Body of pancreas (tissue), 4 donors: ENCODE measurements at regions not wholly inside any gene's neighbourhood (a gene's known extent, or its start where the extent isn't known, plus 50 kb on each side); places are given as distances from the start of the nearest gene placed in this dataset.

ENCODE experiments used
- ATAC-seq: fragments of 150-250 bp; one replicate; pipeline ENCODE4 v1.9.1; 2016
- DNase-seq, 4 donors: peaks; one replicate each; pipeline ENCODE4 v3.0.0-alpha.2; 2019
- H3K27ac ChIP-seq, 4 donors: fragments of 200-600 bp; sonication (generic); 1 replicate in 3 of 4; 2 replicates in 1 of 4; pipeline versions ENCODE4 v1.5.1 to v1.6.1; 2016 to 2019; ENCODE audit warnings: mild to moderate bottlenecking in 1 of 4, mixed read lengths in 1 of 4, moderate library complexity in 1 of 4
- H3K27me3 ChIP-seq, 2 donors: fragments of 200-600 bp; sonication (generic); one replicate each; pipeline ENCODE4 v1.6.0; 2016; ENCODE audit warnings: mild to moderate bottlenecking in 1 of 2
- H3K36me3 ChIP-seq, 2 donors: fragments of 200-600 bp; sonication (generic); replicated peaks in 1 of 2; 2 replicates each; pipeline ENCODE4 v1.5.1; 2016; ENCODE audit warnings: low read depth in 2 of 2; ENCODE audit not compliant: insufficient read depth in 1 of 2
- H3K4me1 ChIP-seq: fragments of 200-600 bp; sonication (generic); one replicate; pipeline ENCODE4 v1.6.0; 2016
- H3K4me3 ChIP-seq, 2 donors: fragments of 200-600 bp; sonication (generic); 1 replicate in 1 of 2; 2 replicates in 1 of 2; pipeline ENCODE4 v1.5.1; 2016 to 2019
- H3K9me3 ChIP-seq, 3 donors: fragments of 200-600 bp; sonication (generic); 1 replicate in 2 of 3; 2 replicates in 1 of 3; pipeline ENCODE4 v1.5.1; 2016
- POLR2A ChIP-seq, 3 donors: fragments of 450-650 bp; IDR thresholded peaks; one replicate each; pipeline ENCODE4 v1.6.1; 2016; ENCODE audit warnings: antibody characterized with exemption in 3 of 3, mild to moderate bottlenecking in 2 of 3
- WGBS, 2 donors: methylation state at CpG; one replicate each; pipeline ENCODE4 v1.1.5; 2017; 5-methylcytosine and 5-hydroxymethylcytosine counted together
- intact Hi-C: fragments of 100-400 bp; cut with DNase I; formaldehyde crosslinking; loops from one replicate; pipeline ENCODE4 v1.15.1; 2023
- TF ChIP-seq, protein P1 (sequence below), 7 experiments: fragments of 450-650 bp in 4 of 7; fragments of 200-600 bp in 3 of 7; sonication (generic) in 3 of 7; IDR thresholded peaks; one replicate each; pipeline ENCODE4 v1.5.1; 2016 to 2019; ENCODE audit warnings: antibody characterized with exemption in 7 of 7

DNA sequence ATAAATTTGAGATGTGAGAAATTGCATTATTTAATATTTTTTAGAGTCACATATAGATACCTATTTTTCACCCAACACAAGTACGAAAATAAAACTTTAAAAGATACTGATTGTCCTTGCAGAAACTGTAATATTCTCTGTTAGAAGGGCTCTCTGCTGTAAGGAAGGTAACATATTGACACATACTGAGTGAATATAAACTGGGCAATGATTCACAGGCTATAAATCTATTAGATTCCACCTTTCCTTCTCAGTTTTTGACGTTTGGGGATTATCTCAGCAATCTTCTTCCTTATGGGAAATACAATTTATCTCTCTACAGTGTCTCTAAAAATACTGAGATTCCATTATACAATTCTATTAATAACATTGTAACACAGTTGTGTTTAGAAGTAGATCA is 229.1 kb upstream of the MAP2 start:
- no peaks in the 10 kb centered on the region for H3K9me3 ChIP-seq
- TF ChIP-seq, protein P1, sequence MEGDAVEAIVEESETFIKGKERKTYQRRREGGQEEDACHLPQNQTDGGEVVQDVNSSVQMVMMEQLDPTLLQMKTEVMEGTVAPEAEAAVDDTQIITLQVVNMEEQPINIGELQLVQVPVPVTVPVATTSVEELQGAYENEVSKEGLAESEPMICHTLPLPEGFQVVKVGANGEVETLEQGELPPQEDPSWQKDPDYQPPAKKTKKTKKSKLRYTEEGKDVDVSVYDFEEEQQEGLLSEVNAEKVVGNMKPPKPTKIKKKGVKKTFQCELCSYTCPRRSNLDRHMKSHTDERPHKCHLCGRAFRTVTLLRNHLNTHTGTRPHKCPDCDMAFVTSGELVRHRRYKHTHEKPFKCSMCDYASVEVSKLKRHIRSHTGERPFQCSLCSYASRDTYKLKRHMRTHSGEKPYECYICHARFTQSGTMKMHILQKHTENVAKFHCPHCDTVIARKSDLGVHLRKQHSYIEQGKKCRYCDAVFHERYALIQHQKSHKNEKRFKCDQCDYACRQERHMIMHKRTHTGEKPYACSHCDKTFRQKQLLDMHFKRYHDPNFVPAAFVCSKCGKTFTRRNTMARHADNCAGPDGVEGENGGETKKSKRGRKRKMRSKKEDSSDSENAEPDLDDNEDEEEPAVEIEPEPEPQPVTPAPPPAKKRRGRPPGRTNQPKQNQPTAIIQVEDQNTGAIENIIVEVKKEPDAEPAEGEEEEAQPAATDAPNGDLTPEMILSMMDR (IDR thresholded peaks at IDR 0.05), result no peak
- no peak for TF ChIP-seq POLR2A (IDR thresholded peaks at IDR 0.05)
- H3K4me1 ChIP-seq, result no peaks in the 10 kb centered on the region
- no peaks in the 10 kb centered on the region for H3K27me3 ChIP-seq
- DNase-seq, result no peak
- WGBS, 2 donors, result 58 to 61% methylated on average over 2 of the region's 2 CpGs
- intact Hi-C loops, result no loop called here
- no peak overlapping the region for H3K4me3 ChIP-seq
- no peak for ATAC-seq
- H3K36me3 ChIP-seq, result no peaks in the 10 kb centered on the region
- no peak overlapping the region for H3K27ac ChIP-seq

DNA sequence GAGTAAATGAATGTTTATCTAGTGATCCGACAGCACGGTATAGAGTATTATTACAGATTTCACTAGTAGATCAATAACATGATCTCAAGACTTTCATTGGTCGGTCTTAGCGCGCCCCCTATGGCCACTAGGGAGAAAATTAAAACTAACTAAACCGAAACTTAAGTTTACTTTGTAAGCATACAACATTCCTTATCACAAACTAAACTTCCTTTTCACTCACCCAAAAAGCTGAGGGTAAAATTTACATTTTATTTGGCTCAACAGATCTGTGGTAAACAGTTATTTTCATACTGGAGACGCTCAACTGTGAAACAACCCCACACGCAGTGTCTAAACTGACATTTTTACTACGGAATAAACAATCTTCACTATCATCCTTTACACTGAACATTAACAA is 215.6 kb upstream of the MAP2 start:
- DNase-seq (peak; percentile 70 to 75 (median 74)), ATAC-seq (peak; percentile 75)
- peak overlapping the region in 3 of 4 donors; percentile 50 to 70 (median 58) for H3K27ac ChIP-seq
- peak overlapping the region in 1 of 2 donors; percentile 21 for H3K4me3 ChIP-seq
- H3K9me3 ChIP-seq, result no peaks in the 10 kb centered on the region
- no peaks in the 10 kb centered on the region for H3K27me3 ChIP-seq
- 9 to 19% methylated on average over 9 of the region's 9 CpGs for WGBS, 2 donors
- no peaks in the 10 kb centered on the region for H3K4me1 ChIP-seq
- H3K36me3 ChIP-seq, result no peaks in the 10 kb centered on the region
- TF ChIP-seq, protein P1 (IDR thresholded peaks at IDR 0.05), result peak; percentile 40 to 84 (median 77)
- TF ChIP-seq POLR2A (IDR thresholded peaks at IDR 0.05), result no peak
- intact Hi-C loops, result no loop called here

GRCh38 chr2:209209943-209210342 is 213.9 kb upstream of the MAP2 start:
- H3K4me1 ChIP-seq, result no peaks in the 10 kb centered on the region
- intact Hi-C loops, result no loop called here
- DNase-seq (peak in 1 of 4 donors; percentile 13), ATAC-seq (no peak)
- 61 to 70% methylated on average over 4 of the region's 4 CpGs for WGBS, 2 donors
- no peaks in the 10 kb centered on the region for H3K9me3 ChIP-seq
- no peaks in the 10 kb centered on the region for H3K36me3 ChIP-seq
- H3K27ac ChIP-seq, result peak overlapping the region in 1 of 4 donors; percentile 70
- no peaks in the 10 kb centered on the region for H3K27me3 ChIP-seq
- H3K4me3 ChIP-seq, result no peak overlapping the region
- TF ChIP-seq POLR2A (IDR thresholded peaks at IDR 0.05), result peak in 1 of 3 donors; percentile 37
- TF ChIP-seq, protein P1 (IDR thresholded peaks at IDR 0.05), result no peak

DNA sequence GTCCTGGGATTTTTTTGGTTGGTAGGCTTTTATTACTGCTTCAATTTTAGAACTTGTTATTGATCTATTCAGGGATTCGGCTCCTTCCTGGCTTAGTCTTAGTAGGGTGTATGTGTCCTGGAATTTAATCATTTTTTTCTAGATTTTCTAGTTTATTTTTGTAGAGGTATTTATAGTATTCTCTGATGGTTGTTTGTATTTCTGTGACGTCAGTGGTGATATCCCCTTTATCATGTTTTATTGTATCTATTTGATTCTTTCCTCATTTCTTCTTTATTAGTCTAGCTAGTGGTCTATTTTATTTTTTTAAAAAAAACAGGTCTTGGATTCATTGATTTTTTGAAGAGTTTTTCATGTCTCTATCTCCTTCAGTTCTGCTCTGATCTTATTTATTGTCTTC is 193.3 kb upstream of the MAP2 start:
- DNase-seq, result no peak
- ATAC-seq, result no peak
- no peaks in the 10 kb centered on the region for H3K27me3 ChIP-seq
- H3K9me3 ChIP-seq, result no peaks in the 10 kb centered on the region
- intact Hi-C loops, result no loop called here
- H3K27ac ChIP-seq, result no peak overlapping the region
- no peak for TF ChIP-seq POLR2A (IDR thresholded peaks at IDR 0.05)
- TF ChIP-seq, protein P1 (IDR thresholded peaks at IDR 0.05), result no peak
- 28 to 44% methylated on average over 2 of the region's 2 CpGs for WGBS, 2 donors
- H3K4me3 ChIP-seq, result no peak overlapping the region
- H3K4me1 ChIP-seq, result no peaks in the 10 kb centered on the region
- H3K36me3 ChIP-seq, result no peaks in the 10 kb centered on the region

GRCh38 chr2:209236377-209236776 is 187.5 kb upstream of the MAP2 start:
- ATAC-seq (no peak), DNase-seq (peak in 1 of 4 donors; percentile 1)
- Histone ChIP-seq H3K4me3 (no peak overlapping the region), H3K4me1 (peaks cover 36% of the 10 kb centered on the region), H3K36me3 (no peaks in the 10 kb centered on the region), H3K9me3 (peaks cover 0 to 2% (median 0%) of the 10 kb centered on the region in 3 donors), H3K27me3 (no peaks in the 10 kb centered on the region), H3K27ac (no peak overlapping the region)
- TF ChIP-seq, protein P1 (IDR thresholded peaks at IDR 0.05), result no peak
- no peak for TF ChIP-seq POLR2A (IDR thresholded peaks at IDR 0.05)
- intact Hi-C loops, result no loop called here
- 58 to 70% methylated on average over 2 of the region's 2 CpGs for WGBS, 2 donors
